GM18873 (cell line): ENCODE measurements at regions not wholly inside any gene's neighbourhood (a gene's known extent, or its start where the extent isn't known, plus 50 kb on each side); places are given as distances from the start of the nearest gene placed in this dataset.
"Not testable (repeated sequence)": the region's sequence is repeated elsewhere in the genome, so short reads cannot be mapped to it uniquely, and the experiment has no call there.

Source experiments
- ATAC-seq: cut with Tn5 transposase; IDR thresholded peaks from one replicate; pipeline ENCODE4 v1.9.1; 2021; ENCODE audit warnings: mild to moderate bottlenecking, moderate library complexity, moderate number of reproducible peaks; ENCODE audit not compliant: unreplicated experiment, low FRiP score

DNA sequence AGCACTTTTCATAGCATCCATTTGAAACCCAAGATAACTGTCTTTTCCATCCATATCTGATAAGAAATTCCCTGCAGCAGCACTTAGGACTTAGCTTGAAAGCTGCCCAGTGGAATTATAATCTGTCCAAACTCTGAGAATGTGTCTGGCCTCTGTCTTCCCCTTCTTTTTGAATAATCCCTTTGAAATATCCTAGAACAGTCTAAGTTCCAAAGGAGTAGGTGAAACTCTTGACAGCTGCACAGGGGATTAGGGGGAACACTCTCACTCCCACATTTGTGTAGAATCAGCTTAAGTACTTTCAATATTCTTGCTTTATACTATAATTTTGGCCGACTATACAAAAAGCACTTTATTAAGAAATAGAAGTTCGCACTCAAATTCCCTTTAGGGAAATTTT is 157.7 kb downstream of the PAPSS1 start:
- ATAC-seq = no peak

DNA sequence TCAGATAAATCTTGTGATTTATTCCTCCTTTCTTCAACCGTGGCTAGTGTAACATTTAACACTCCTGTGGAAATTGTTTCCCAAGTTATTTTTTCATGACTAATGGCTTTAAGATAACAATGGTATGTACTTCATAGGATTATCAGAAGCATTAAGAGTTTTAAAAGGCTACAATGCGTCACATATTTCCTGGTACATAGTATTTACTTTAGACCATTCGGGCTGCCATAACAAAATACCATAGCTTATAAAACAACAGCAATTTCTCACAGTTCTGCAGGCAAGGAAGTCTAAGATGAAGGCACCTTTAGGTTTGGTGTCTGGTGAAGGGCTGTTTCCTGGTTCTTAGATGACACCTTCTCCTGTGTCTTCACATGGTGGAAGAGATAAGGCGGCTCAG is 158.6 kb downstream of the PAPSS1 start:
- ATAC-seq = no peak

DNA sequence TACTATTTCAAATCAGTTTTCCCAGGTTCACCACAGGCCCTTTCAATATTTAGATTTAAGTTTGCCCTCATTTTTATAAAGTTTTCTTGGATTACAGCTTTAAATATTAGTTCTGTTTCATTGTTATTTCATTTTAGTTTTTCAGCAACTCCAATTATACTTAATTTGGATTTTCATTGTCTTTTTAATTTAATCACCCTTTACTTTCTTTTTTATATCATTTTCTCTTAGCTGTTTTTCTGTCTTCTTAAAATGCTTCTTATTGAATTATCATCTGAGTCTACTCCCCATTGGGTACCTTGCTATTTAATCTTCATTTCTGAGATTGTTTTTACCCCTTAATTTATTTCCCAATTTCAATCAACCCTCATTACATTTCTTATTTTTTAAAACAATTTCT is 160.4 kb downstream of the PAPSS1 start:
- ATAC-seq = no peak

DNA sequence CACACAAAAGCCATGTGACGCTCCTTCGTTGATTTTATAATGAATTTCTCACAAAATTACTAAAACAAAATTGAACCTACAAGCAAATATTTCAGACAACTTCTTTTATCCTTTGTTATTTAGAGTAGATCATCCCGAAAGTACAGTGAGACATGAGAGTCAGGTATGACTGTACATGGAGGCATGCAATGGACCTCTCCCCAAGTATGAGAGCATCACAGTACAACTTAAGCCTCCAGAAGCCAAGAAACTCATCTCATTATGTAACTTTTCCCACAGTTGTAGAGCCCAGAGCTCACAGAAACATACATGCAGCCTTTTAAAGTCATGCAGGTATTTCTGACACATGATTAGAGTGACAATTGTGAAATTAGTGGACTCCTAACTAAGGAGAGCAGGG is 167.7 kb downstream of the PAPSS1 start:
- ATAC-seq = no peak

DNA sequence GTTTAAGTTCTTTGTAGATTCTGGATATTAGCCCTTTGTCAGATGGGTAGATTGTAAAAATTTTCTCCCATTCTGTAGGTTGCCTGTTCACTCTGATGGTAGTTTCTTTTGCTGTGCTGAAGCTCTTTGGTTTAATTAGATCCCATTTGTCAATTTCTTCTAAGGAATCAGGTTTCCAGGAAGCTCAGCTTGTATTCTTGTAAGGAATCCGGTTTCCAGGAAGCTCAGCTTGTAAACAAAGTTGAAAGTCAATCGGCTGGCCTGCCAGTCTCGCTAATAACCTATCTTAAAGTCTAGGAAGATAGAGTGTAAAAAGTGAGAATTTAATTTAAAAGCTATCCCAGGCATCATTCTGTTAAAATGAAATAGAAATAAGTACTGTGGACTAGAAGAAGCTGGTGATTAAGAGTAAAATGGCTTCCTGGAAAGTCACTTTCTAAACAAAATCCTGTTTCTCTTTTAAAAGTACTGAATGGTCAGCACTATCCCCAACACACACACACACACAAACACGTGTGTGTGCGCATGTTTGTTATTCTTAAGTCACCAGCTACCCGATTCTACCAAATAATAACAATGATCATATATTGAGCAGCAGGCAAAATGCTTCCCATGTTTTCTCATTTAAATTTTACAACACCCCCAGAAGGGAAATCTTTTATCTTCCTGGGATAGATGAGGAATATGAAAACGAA is 171.7 kb downstream of the PAPSS1 start:
- no peak for ATAC-seq

DNA sequence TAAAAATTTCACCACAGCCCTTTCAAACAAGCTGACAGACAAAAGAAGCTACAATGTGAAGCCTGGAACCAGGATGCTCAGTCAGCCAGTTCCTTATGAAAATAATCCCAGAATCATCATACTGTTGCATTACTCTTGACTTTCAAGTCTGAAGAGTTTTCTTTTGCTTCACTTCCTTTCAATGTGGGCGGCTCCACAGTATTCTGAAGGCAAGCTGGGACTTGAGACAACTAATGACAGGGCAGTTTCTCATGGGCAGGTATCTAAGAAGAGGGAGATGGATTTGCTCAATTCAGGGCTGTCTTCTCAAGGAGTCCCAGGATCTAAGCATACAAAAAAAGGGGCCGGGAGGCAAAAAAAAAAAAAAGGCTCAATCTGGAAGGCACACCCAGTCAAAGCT is 173.4 kb downstream of the PAPSS1 start:
- no peak for ATAC-seq

DNA sequence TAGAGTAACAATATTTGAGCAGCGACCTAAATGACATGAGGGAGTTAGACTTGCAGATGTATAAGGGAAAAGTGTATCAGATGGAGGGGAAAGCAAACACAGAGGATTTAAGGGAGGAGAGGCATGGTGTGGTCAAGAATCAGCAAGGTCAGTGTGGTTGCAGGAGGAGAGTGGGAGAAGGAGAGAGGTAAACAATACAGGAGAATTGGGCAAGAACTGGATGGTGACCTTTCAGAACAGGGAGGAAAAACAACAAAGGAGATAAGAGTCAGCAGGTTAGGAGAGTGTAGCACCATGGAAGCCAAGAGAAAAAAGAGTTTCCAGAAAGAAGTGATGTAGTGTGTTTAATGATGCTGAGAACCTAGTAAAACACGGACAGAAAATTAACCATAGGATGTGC is 178.5 kb downstream of the PAPSS1 start:
- no peak for ATAC-seq

DNA sequence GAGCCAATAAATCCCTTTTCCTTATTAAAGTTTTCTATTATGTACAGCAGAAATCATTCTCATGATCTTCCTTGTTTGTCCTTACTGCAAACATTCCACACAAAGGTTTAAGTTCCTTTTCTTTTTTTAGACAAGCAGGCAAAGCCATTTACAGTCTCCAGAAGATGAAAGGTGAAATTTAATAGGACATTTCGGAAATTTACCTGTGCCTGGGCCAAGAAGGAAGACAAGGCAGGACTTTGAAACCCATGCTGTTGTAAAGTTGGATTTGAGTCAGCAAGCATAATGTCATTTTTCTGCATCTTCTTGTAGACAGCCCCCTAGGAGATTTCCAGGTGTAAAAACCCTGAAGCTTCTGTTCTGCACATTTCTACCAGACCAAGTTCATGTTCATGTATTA is 188.1 kb downstream of the PAPSS1 start:
- no peak for ATAC-seq

DNA sequence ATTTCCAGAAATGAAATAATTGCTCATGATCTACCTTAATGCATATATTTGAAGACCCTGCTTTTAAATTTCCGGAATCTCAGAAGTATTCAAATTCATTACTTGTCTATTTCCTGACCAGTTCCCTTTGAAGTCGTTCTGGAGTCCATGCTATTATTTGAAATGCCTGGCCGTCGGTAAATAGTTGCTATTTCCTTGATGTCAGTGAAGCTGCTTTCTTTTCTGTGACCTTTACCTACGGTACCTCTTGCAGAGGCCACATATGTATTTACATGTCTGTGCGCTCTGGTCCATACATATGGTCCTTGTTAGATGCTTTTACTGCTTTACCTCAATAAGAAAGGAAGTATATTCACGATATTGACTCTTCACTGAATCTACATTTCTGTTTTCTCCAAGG is 199.7 kb downstream of the PAPSS1 start:
- ATAC-seq = no peak

DNA sequence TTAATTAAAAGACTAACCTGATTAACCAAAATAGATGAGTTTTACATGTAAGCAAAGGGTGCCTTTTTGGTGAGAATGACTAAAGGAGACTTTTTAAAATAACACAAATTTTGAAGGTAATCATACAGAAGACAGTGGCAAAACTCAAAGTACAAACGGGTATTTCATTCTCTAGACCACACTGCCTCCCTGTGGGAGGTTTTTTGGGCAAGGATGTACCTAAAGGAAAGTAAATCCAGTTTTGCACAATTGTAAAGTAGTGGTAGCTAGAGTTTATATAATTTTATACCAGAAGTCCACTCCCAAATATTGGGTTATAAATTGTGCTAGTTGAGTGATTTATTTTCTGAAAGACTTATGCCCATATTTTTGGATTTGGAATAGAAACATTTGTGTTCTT is 201.0 kb downstream of the PAPSS1 start:
- ATAC-seq = no peak

DNA sequence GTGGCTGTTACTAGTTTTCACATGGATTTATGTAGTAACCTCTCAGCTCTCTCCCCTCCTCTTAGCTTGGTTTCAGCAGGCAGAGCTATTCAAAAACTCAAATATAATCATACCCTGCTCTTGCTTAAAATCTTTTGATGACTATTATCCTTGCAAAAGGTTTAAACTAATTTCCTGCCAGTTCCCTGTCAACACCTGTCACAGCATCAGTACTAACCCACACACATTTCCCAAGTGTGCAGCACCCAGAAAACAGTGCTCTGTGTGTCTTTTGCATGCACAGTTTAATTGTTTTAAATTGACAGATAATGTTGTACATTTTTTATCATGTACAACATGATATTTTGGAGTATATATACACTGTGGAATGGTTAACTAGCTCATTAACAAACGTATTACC is 202.0 kb downstream of the PAPSS1 start:
- no peak for ATAC-seq

DNA sequence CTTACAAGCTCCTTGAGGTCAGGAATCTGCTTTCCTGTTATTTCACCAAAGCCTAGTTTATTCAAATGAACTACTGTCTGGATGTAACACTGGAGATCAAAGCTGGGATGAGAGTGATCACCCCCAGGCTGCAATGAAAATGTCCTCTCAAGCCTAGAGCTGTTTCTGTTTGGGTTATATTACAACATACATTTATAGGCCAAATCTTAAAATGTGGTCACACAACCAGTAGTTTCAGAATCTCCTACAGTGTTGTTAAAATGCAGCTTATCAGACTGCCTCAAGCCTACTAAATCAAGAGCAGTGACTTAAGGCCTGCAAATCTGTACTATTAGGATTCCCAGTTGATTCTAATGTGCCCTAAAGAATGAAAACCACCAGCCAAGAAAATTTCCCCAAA is 207.5 kb downstream of the PAPSS1 start:
- no peak for ATAC-seq

DNA sequence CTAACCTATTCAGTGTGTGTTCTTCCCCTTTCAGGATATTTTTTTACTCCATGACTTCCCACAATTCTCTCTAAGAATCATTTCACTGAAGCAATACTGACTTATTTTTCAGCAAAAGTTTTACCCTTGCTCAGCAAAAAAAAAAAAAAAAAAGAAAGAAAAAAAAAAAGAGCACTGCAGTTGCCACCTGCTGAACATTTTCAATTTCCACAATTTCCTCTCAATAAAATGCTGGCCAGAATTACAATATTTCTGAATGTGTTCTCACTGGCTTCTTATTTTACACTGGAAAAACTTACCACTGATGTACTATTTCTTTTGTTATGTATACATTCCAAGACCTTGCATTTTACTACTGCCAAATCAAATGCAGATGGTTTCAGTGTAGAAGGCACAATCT is 210.4 kb downstream of the PAPSS1 start:
- ATAC-seq = no peak

DNA sequence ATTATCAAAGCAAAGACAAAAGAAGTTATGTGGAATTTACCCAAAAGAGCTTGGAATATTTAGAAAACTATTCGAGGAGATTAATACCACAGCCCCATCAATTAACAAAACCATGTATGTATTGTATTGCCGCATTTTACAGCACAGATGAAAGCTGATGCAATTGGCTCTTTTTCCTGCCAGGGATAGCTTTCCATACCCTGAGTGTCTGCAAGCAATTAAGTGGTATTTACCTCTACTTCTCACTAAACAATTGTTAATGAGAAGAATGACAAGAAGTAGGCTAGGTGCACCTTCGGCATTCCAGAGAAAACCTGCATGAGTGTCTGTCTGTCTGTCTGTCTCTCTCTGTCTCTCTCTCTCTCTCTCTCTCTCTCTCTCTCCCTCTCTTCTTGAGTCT is 219.5 kb downstream of the PAPSS1 start:
- ATAC-seq = no peak

DNA sequence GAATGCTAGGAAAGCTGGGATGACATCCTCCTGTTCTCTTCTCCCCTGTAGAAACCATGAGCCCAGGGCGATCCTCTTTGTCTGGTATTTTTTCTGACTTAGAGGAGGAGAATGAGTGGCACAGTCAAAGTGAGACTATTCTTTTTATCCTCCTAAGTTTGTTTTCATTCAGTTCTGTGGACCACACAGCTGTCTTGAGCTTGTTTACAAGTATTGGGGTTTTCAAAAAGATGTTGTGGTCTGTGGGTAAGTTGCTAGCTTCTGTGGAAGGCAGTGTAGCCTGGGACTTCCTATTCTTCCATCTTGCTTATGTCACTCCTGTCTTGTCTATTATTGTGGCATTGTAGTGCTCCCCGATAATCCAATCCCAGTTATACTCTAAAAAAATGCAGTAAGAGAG is 223.0 kb downstream of the PAPSS1 start:
- ATAC-seq = no peak

DNA sequence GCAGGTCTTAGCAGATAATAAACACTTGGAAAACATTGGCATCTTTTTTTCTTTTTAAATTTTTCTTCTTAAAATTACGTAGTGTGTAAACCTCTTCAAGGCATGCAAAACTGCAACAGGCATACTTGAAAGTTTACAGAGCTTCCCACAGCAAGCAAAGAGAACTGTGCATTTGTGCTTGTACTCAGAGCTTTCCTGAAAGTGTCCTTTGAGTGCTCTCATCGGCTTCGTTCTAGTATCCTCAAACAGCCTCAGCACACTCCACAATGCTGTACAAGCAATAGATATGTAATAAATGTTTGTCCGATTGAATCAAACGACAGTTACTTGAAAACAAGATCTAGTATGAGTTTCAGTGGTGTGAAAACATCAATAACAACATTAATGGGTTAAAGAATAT is 227.5 kb downstream of the PAPSS1 start:
- ATAC-seq = no peak

DNA sequence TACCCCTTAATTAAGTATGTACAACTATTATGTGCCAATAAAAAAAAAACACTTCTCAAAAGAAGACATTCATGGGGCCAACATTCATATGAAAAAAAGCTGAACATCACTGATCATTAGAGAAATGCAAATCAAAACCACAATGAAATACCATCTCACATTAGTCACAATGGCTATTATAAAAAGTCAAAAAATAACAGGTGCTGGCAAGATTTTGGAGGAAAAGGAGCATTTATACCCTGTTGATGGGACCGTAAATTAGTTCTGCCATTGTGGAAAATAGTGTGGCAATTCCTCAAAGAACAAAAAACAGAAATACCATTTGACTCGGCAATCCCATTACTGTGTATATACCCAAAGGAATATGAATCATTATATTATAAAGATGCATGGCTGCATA is 229.9 kb downstream of the PAPSS1 start:
- no peak for ATAC-seq

DNA sequence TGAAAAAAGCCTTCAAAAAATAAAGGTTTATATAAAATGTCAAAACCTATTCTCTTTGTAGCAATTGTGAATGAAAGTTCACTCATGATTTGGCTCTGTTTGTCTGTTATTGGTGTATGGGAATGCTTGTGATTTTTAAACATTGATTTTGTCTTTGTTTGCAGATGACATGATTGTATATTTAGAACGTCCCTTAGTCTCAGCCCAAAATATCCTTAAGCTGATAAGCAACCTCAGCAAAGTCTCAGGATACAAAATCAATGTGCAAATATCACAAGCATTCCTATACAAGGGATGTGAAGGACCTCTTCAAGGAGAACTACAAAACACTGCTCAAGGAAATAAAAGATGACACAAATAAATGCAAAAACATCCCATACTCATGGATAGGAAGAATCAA is 236.4 kb downstream of the PAPSS1 start:
- ATAC-seq = not testable (repeated sequence)

DNA sequence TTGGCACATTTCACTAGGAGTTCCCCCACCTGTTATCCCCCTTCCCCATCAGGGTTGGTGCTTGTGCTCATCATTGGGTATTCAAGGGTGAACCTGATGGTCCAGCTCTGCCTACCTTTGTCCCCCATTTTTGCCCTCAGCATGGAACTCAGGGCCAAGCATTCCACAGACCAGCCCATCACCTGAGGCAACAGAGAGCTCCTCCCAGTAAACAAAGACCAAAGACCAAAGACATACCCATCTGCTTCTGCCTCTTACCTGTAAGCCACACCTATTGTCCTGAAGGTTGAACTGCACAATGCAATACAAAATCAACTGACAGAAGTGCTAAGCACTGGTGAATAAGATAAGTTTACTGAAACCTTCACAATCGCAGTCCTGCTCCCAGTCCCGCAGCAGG is 237.5 kb downstream of the PAPSS1 start:
- ATAC-seq = no peak

DNA sequence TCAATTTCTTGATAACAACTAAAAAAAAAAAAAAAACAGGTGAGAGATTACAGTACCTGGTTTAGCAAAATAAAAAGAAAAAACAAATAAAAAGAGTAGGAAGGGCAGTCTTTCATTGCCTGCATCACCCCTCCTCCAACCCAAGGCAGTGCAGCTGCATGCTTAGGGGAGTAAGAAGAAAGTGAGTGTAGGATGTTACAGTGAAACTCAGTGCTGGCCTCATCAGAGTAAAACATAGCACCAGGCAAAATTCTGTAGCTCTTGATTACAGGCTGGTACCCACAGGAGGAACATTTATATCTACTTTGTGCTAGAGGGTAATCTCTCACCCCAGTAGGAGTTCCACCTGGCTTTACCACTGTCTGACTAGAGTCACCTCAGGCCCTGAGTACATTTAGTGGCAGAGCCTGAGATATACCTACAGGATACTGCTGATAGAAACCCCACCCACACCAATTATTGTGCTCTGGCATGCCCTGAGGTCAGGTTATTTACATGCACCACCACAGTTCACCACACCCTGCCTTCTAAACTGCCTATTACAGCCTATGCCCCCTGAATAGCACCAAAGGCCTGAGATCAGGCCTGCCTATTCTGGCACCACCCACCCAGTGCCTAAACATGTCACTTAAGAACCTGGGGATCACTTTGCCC is 241.6 kb downstream of the PAPSS1 start:
- ATAC-seq = no peak

DNA sequence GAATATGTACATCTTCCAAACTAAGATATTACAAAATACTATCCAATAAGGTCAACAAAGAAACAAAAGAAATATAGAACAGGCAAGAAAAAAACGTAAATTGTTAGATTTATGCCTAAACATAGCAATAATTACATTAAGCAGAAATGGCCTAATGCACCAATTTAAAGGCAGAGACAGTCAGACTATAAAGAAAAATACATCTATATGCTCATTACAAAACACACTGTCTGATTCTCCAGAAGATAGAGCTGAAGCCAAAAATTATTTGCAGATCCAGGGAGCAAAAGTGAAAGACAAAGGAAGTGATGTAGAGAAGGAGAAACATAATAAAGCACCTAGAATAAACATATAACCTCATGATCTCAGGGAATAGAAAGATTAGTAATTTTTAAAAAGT is 246.9 kb downstream of the PAPSS1 start:
- ATAC-seq = no peak

DNA sequence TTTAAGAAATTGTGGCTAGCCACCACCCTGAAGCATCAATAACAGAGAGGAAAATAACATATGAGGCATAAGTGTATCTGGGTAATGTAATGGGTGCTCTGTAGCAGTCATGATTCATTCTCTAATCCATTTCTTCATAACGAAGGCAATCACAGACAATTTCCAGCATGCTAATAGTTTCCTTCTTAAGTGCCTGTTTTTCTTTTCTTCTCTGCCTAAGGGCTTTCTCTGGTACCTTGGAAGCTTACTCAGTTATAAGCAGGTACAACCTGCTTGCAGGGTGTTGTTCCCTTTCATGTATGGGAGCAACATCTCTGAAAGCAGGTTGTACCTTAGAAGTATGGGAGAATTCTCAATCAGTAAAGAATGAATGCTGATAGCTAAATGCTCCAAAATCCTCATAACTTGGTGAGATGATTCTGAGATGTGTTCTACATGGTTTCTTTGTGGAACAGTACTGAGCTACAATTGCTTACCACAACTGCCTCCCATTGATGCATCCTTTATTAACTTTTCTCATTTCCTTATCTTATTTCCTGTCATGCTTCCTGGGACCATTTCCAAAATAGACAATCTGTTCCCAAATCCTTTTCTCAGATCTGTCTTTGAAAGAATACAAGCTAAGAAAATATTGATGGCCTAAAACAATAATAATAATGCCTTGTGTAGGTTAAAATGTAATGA is 247.6 kb downstream of the PAPSS1 start:
- ATAC-seq = no peak
